KOPT-K1 (cell line): ENCODE measurements at regions not wholly inside any gene's neighbourhood (a gene's known extent, or its start where the extent isn't known, plus 50 kb on each side); places are given as distances from the start of the nearest gene placed in this dataset.
"Not testable (repeated sequence)": the region's sequence is repeated elsewhere in the genome, so short reads cannot be mapped to it uniquely, and the experiment has no call there.

Experiments used
- H3K27ac ChIP-seq: fragments of 200-600 bp; sonication (generic); 2 replicates; pipeline ENCODE4 v1.5.1; 2016; ENCODE audit warnings: antibody characterized with exemption, mild to moderate bottlenecking, low read depth, low read length; ENCODE audit not compliant: poor library complexity, severe bottlenecking
- H3K36me3 ChIP-seq: fragments of 200-600 bp; sonication (generic); 2 replicates; pipeline ENCODE4 v1.5.1; 2017; ENCODE audit warnings: antibody characterized with exemption, mild to moderate bottlenecking, low read length, moderate library complexity; ENCODE audit not compliant: insufficient read depth
- H3K9me3 ChIP-seq: fragments of 200-600 bp; sonication (generic); 2 replicates; pipeline ENCODE4 v1.5.1; 2017; ENCODE audit warnings: antibody characterized with exemption, low read length, mild to moderate bottlenecking; ENCODE audit not compliant: insufficient read depth, poor library complexity, severe bottlenecking

GRCh38 chr5:152683205-152683604 is 278.1 kb upstream of the NMUR2 start:
- Histone ChIP-seq H3K36me3 (no peaks in the 10 kb centered on the region), H3K9me3 (peaks cover 11% of the 10 kb centered on the region), H3K27ac (no peak overlapping the region)

- H3K36me3 ChIP-seq, result no peaks in the 10 kb centered on the region
- H3K9me3 ChIP-seq, result peaks cover 11% of the 10 kb centered on the region
- no peak overlapping the region for H3K27ac ChIP-seq
Measured at GRCh38 chr5:152686931-152687330, 281.9 kb upstream of the NMUR2 start.

- peaks cover 11% of the 10 kb centered on the region for H3K9me3 ChIP-seq
- no peaks in the 10 kb centered on the region for H3K36me3 ChIP-seq
- H3K27ac ChIP-seq, result no peak overlapping the region
Measured at GRCh38 chr5:152688561-152689249, 283.6 kb upstream of the NMUR2 start.

GRCh38 chr5:152689250-152689711 is 284.2 kb upstream of the NMUR2 start:
- H3K36me3 ChIP-seq, result no peaks in the 10 kb centered on the region
- peaks cover 11% of the 10 kb centered on the region for H3K9me3 ChIP-seq
- no peak overlapping the region for H3K27ac ChIP-seq

GRCh38 chr5:152694231-152694630 is 289.2 kb upstream of the NMUR2 start:
- Histone ChIP-seq H3K9me3 (no peaks in the 10 kb centered on the region), H3K27ac (no peak overlapping the region), H3K36me3 (no peaks in the 10 kb centered on the region)

- Histone ChIP-seq H3K9me3 (no peaks in the 10 kb centered on the region), H3K27ac (no peak overlapping the region), H3K36me3 (no peaks in the 10 kb centered on the region)
Measured at GRCh38 chr5:152701305-152701949, 296.3 kb upstream of the NMUR2 start.

- Histone ChIP-seq H3K27ac (no peak overlapping the region), H3K36me3 (no peaks in the 10 kb centered on the region), H3K9me3 (no peaks in the 10 kb centered on the region)
Measured at GRCh38 chr5:152704286-152704685, 299.2 kb upstream of the NMUR2 start.

- Histone ChIP-seq H3K36me3 (no peaks in the 10 kb centered on the region), H3K27ac (no peak overlapping the region), H3K9me3 (no peaks in the 10 kb centered on the region)
Measured at GRCh38 chr5:152711801-152712388, 306.8 kb upstream of the NMUR2 start.

- Histone ChIP-seq H3K9me3 (no peaks in the 10 kb centered on the region), H3K36me3 (no peaks in the 10 kb centered on the region), H3K27ac (no peak overlapping the region)
Measured at GRCh38 chr5:152717393-152717792, 312.3 kb upstream of the NMUR2 start.

- no peaks in the 10 kb centered on the region for H3K9me3 ChIP-seq
- H3K27ac ChIP-seq, result no peak overlapping the region
Measured at GRCh38 chr5:152723482-152723881, 318.4 kb upstream of the NMUR2 start.

GRCh38 chr5:152730176-152730575 is 325.1 kb upstream of the NMUR2 start:
- H3K27ac ChIP-seq, result no peak overlapping the region
- no peaks in the 10 kb centered on the region for H3K36me3 ChIP-seq
- no peaks in the 10 kb centered on the region for H3K9me3 ChIP-seq

More at GRCh38 chr5:152723482-152723881, 318.4 kb upstream of the NMUR2 start:
- H3K36me3 ChIP-seq, result no peaks in the 10 kb centered on the region

GRCh38 chr5:152736906-152737305 is 331.8 kb upstream of the NMUR2 start:
- Histone ChIP-seq H3K27ac (no peak overlapping the region), H3K9me3 (no peaks in the 10 kb centered on the region), H3K36me3 (no peaks in the 10 kb centered on the region)

- no peaks in the 10 kb centered on the region for H3K36me3 ChIP-seq
- H3K9me3 ChIP-seq, result no peaks in the 10 kb centered on the region
- no peak overlapping the region for H3K27ac ChIP-seq
Measured at GRCh38 chr5:152739916-152740315, 334.8 kb upstream of the NMUR2 start.

GRCh38 chr5:152741126-152741525 is 336.0 kb upstream of the NMUR2 start:
- H3K27ac ChIP-seq, H3K9me3 ChIP-seq, H3K36me3 ChIP-seq: not testable (repeated sequence)

GRCh38 chr5:152787709-152788217 is 382.7 kb upstream of the NMUR2 start:
- H3K9me3 ChIP-seq, H3K36me3 ChIP-seq, H3K27ac ChIP-seq: not testable (repeated sequence)
